GM12878 (cell line): ENCODE measurements at regions not wholly inside any gene's neighbourhood (a gene's known extent, or its start where the extent isn't known, plus 50 kb on each side); places are given as distances from the start of the nearest gene placed in this dataset.

ENCODE experiments used
- ATAC-seq: fragments of 200-7000 bp; cut with Tn5 transposase; 3 replicates; pipeline ENCODE4 v1.9.1; 2020; ENCODE audit warnings: mild to moderate bottlenecking, moderate library complexity
- BruUV-seq: library from RNA; stranded (reverse); fragments of 400-500 nt; replicated peaks from 2 replicates; lab custom pipeline; 2021; lab: Mats Ljungman, UMichigan
- CTCF ChIA-PET: fragments of 300-600 bp; sonication (Branson Sonifier 250); formaldehyde crosslinking; extraction: SDS; loops from one replicate; lab custom pipeline; 2021; ENCODE audit warnings: inconsistent platforms; lab: Yijun Ruan, JAX
- POLR2A ChIA-PET: fragments of 350-600 bp; formaldehyde crosslinking; extraction: SDS; loops from one replicate; lab custom pipeline; 2021; ENCODE audit warnings: inconsistent platforms; lab: Charles Lee
- RAD21 ChIA-PET: fragments of 300-600 bp; sonication (Branson Sonifier 250); formaldehyde crosslinking; loops from one replicate; lab custom pipeline; 2023; ENCODE audit warnings: antibody characterized with exemption; ENCODE audit not compliant: unreplicated experiment; lab: Charles Lee
- SMC1A ChIA-PET: fragments of 300-600 bp; sonication (Branson Sonifier 250); formaldehyde crosslinking; loops from one replicate; lab custom pipeline; 2023; ENCODE audit not compliant: unreplicated experiment, uncharacterized antibody; lab: Charles Lee
- DNase-seq: peaks from one replicate; pipeline ENCODE4 v3.0.0-alpha.2; 2011; ENCODE audit warnings: low read depth, low spot score
- FAIRE-seq: peaks from 3 replicates; lab custom pipeline; 2011; peaks lifted over from hg19 to GRCh38; lab: Jason Lieb, UNC
- H2AFZ ChIP-seq: 2 replicates; pipeline ENCODE4 v1.6.0; 2011; ENCODE audit warnings: low read depth, low read length, control low read depth; ENCODE audit not compliant: control insufficient read depth
- H3K27ac ChIP-seq: 2 replicates; pipeline ENCODE4 v1.5.1; 2011; ENCODE audit warnings: control low read depth; ENCODE audit not compliant: control insufficient read depth, insufficient read depth
- H3K27me3 ChIP-seq, 2 experiments: replicated peaks in 1 of 2; 2 replicates each; pipeline versions ENCODE4 v1.6.0 to v1.6.1; 2011; ENCODE audit warnings: low read length in 1 of 2; ENCODE audit not compliant: control insufficient read depth in 2 of 2, insufficient read depth in 2 of 2
- H3K36me3 ChIP-seq, 2 experiments: 2 replicates each; pipeline ENCODE4 v1.5.1; 2011; ENCODE audit warnings: low read length in 1 of 2; ENCODE audit not compliant: control insufficient read depth in 2 of 2, insufficient read depth in 2 of 2
- H3K4me1 ChIP-seq: 2 replicates; pipeline ENCODE4 v1.6.1; 2011; ENCODE audit warnings: mild to moderate bottlenecking, low read length, moderate library complexity, mixed read lengths; ENCODE audit not compliant: control insufficient read depth, insufficient read depth
- H3K4me2 ChIP-seq: 2 replicates; pipeline ENCODE4 v1.6.0; 2011; ENCODE audit warnings: control low read depth; ENCODE audit not compliant: control insufficient read depth, insufficient read depth
- H3K4me3 ChIP-seq: fragments of 200-600 bp; sonication (generic); 2 replicates; pipeline ENCODE4 v1.5.1; 2016
- H3K79me2 ChIP-seq: 2 replicates; pipeline ENCODE4 v1.6.0; 2011; ENCODE audit warnings: low read length; ENCODE audit not compliant: control insufficient read depth, insufficient read depth
- H3K9ac ChIP-seq: 2 replicates; pipeline ENCODE4 v1.8.0; 2011; ENCODE audit warnings: low read length, control low read depth, mixed read lengths; ENCODE audit not compliant: control insufficient read depth, insufficient read depth
- H3K9me3 ChIP-seq: replicated peaks from 3 replicates; pipeline ENCODE4 v1.5.1; 2011; ENCODE audit warnings: mild to moderate bottlenecking, low read length; ENCODE audit not compliant: control insufficient read depth, insufficient read depth
- H4K20me1 ChIP-seq: 2 replicates; pipeline ENCODE4 v1.6.0; 2011; ENCODE audit not compliant: control insufficient read depth, insufficient read depth
- CHD2 ChIP-seq: IDR thresholded peaks from 2 replicates; pipeline ENCODE4 v1.6.1; 2011; ENCODE audit warnings: low read depth, low read length, improper control_type of control experiment, borderline replicate concordance
- E2F4 ChIP-seq: IDR thresholded peaks from 2 replicates; pipeline ENCODE4 v1.6.1; 2012; ENCODE audit warnings: low read depth, low read length, improper control_type of control experiment
- HSF1 ChIP-seq: fragments of 150-350 bp; IDR thresholded peaks from 2 replicates; pipeline ENCODE4 v1.6.1; 2014; ENCODE audit warnings: mild to moderate bottlenecking, low read depth, low read length
- IRF5 ChIP-seq: fragments of 450-650 bp; IDR thresholded peaks from 2 replicates; pipeline ENCODE4 v1.6.1; 2017; ENCODE audit warnings: borderline replicate concordance
- PRDM15 ChIP-seq: fragments of 450-650 bp; formaldehyde crosslinking; IDR thresholded peaks from 2 replicates; pipeline ENCODE4 v1.4.0; 2020; ENCODE audit warnings: mild to moderate bottlenecking, moderate library complexity
- RUNX3 ChIP-seq: IDR thresholded peaks from 2 replicates; pipeline ENCODE4 v1.6.1; 2012; ENCODE audit warnings: low read length, inconsistent platforms
- TCF3 ChIP-seq: IDR thresholded peaks from 2 replicates; pipeline ENCODE4 v1.6.1; 2012; ENCODE audit warnings: low read depth, mild to moderate bottlenecking, low read length, borderline replicate concordance; ENCODE audit not compliant: insufficient read depth
- WGBS: methylation state at CpG from one replicate; pipeline ENCODE4 v1.1.6; 2016; ENCODE audit warnings: low lambda C conversion rate; ENCODE audit not compliant: insufficient replicate concordance, insufficient coverage; ENCODE audit errors: missing lambda C conversion rate; 5-methylcytosine and 5-hydroxymethylcytosine counted together
- in situ Hi-C: fragments of 300-500 bp; cut with MboI; formaldehyde crosslinking; loops from 9 replicates; pipeline ENCODE4 v1.14.3; 2018; ENCODE audit warnings: mixed read lengths
- intact Hi-C: fragments of 100-400 bp; cut with micrococcal nuclease; formaldehyde crosslinking; loops from one replicate; pipeline ENCODE4 v1.14.2; 2022; ENCODE audit not compliant: unreplicated experiment

GRCh38 chr6:164331026-164331425 is 916.5 kb downstream of the QKI start:
- ATAC-seq (no peak), FAIRE-seq (no peak), DNase-seq (no peak)
- SMC1A ChIA-PET = no interaction called here
- intact Hi-C loops (no loop called here), in situ Hi-C loops (no loop called here)
- Histone ChIP-seq H3K27me3 (no peaks in the 10 kb centered on the region), H3K4me2 (no peak overlapping the region), H3K79me2 (no peaks in the 10 kb centered on the region), H2AFZ (no peak overlapping the region), H3K9me3 (no peaks in the 10 kb centered on the region), H3K36me3 (no peaks in the 10 kb centered on the region), H3K4me3 (no peak overlapping the region), H3K27ac (no peak overlapping the region), H4K20me1 (no peaks in the 10 kb centered on the region), H3K4me1 (no peaks in the 10 kb centered on the region), H3K9ac (no peak overlapping the region)
- CTCF ChIA-PET = no interaction called here
- WGBS = 3% methylated on average over 2 of the region's 2 CpGs
- TF ChIP-seq TCF3 (no peak), RUNX3 (no peak), HSF1 (no peak), E2F4 (no peak), CHD2 (no peak), PRDM15 (CRISPR knock-in tag) (no peak), IRF5 (no peak)
- POLR2A ChIA-PET = no interaction called here
- BruUV-seq = no TSS peak
- RAD21 ChIA-PET = no interaction called here
